SHP77 treated with DMSO at 0.1 percent for 48 hours (cell line): ENCODE measurements at regions not wholly inside any gene's neighbourhood (a gene's known extent, or its start where the extent isn't known, plus 50 kb on each side); places are given as distances from the start of the nearest gene placed in this dataset.
A peak's percentile ranks its signal among the peaks of the same experiment; 100 is the strongest.

Experiments
- DNase-seq: peaks from one replicate; lab custom pipeline; 2025; lab: John Stamatoyannopoulos, UW

GRCh38 chr6:140597181-140597580 lies 1222.7 kb upstream of the CITED2 start:
- no peak for DNase-seq

DNA sequence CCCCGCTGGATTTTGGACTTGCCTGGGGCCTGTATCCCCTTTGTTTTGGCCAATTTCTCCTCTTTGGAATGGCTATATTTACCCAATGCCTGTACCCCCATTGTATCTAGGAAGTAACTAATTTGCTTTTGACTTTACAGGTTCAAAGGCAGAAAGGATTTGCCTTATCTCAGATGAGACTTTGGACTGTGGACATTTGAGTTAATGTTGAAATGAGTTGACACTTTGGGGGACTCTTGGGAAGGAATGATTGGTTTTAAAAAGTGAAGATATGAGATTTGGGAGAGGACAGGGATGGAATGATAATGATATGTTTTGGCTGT lies 1220.3 kb upstream of the CITED2 start:
- DNase-seq, result no peak

- DNase-seq, result no peak
These were observed 1218.4 kb upstream of the CITED2 start for GRCh38 chr6:140592877-140593276.

GRCh38 chr6:140590641-140591040 lies 1216.2 kb upstream of the CITED2 start:
- no peak for DNase-seq

DNA sequence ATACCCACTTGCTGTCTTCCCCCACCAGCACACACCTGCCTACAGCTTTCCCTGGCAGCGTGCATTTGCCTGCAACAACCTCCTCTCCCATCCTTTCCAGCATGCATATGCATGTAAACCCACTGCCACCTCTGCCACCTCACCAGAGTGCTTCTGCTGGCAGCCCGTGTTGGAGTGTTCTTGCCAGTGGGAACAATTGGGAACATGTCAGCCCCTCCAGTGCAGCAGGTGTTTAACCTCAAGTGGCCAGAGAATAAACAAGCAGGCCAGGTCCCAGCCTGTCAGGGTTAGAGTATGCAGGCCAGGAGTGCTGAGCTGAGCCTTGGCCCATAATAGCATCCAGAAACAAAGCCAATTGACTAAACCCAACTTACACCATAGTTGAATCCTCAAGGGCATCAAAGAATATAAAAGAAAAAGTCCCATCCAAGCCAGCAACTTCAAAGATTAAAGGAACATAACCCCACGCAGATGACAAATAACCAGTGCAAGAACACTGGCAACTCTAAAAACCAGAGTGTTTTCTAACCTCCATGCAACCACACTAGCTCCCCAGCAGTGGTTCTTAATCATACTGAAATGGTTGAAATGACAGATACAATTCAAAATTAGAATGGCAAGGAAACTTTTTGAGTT lies 1212.1 kb upstream of the CITED2 start:
- peak; percentile 65 for DNase-seq

GRCh38 chr6:140581601-140582000 lies 1207.2 kb upstream of the CITED2 start:
- DNase-seq, result no peak

DNA sequence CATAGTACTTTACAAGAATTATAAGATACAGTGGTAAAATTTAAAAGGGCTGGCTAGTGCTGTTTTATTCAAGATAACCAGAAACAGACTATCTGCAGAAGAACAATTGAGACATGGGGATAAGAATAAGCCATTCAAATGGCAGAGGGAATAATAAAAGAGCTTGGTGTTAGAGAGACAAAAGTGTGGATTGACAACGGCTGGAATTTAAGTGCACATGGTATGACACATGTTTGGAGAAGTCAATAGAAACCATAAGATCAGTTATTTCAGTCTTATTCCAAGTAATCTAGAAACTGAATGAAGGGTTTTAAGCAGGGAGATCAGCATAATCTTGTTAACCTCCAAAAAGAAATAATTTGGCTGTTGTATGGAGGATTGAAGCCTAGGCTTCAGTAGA lies 1205.5 kb upstream of the CITED2 start:
- DNase-seq, result no peak

DNA sequence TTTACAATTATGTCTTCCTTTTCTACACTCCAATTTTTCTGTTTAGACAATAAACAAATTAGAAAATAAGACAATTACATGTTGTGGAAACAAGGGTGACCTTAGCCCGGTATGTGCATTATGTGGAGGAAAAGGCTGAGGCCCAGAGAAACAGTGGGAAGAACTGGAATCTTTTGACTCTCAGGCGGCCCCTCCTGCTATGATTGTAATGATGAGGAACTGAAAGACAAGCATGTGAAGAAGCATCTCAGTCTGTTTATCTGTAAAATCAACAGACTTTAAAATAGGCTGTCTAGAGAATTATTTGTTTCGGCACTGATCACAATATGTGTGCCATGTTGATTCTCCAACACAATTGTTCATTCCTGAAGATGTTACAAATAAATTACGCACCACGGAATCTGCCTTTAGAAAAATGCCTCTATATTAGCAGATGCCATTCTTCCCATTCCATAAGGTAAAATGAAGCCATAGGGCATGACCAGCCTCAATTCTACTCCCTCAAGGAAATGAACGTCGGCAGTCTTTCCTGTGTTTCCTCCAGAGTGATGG lies 1201.6 kb upstream of the CITED2 start:
- DNase-seq, result no peak

DNA sequence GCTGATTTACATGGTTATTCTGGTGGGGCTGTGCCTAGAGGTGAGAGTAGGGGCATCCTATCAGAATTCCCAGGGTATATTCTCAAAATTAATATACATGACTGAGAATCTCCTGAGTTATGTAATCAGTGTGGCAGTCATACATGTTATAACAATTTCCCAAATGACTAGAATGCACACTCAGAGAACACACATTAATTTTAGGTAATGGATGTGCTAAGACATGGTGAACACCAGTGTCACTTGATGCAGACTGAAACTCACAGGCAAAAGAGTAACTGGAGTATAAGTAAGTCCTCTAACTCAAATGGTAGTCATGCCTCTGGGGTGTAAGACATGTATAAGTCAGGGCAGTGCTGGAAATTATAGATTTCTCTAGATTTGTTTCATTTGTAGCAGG lies 1198.4 kb upstream of the CITED2 start:
- DNase-seq, result no peak

DNA sequence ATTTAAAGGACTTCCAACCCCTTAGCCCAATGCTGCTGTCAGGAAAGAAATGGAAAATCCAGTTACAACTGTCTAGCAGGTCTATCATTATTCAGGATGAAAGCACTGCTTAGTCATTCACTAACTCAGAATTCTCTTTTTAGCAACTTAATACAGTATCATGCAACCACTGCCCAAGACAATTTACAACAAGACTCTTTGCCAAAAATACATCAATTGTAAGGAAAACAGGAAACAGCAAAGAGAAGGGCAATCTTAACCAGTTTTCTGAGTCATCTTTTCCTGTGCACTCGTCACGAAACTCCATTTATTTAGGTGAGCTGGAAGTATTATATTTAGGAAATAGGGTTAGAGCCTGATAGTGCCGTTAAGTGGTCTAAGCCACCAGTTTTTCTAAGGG lies 1197.7 kb upstream of the CITED2 start:
- no peak for DNase-seq

- no peak for DNase-seq
These were observed 1196.7 kb upstream of the CITED2 start for GRCh38 chr6:140571145-140571544.

DNA sequence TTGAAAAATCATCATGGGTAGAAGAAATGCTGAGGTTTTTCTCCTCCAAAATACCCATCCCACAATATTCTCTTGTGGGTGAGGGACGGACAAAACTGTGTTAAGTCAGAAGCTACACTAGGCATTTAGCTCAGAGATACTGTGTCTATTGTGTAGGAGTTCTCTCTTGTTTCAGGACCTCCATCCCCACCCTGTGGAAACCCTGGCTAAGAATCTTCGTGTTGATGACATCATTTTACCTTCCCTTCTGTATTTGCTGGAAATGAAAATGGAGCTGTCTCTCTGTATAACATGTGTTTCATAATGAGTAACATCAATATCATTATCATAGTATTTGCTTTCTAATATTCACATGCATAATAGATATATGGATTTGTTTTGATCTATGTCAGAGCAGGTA lies 1193.0 kb upstream of the CITED2 start:
- no peak for DNase-seq

DNA sequence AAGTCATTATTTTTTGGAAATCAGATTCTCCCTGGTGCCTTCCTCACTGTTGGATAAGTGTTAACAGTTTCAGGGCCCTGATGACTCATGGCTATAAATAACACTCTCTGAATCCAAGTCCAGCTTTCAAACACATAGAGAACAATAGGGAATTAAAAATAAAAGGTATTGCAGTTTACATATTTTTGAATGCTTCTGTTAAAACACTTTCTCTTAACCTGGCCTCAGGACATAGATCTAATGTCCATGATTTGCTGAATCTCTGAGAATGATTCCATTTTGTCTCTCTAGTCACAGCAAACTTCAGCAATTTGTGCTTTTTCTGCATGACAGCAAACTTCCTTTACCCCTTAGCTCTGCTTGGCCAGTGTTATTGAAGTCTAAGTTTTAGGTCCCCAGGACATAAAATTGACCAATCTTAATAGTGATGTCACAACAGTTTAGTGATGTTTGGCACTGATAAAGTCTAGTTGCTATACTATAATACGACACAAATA lies 1192.4 kb upstream of the CITED2 start:
- DNase-seq, result no peak

DNA sequence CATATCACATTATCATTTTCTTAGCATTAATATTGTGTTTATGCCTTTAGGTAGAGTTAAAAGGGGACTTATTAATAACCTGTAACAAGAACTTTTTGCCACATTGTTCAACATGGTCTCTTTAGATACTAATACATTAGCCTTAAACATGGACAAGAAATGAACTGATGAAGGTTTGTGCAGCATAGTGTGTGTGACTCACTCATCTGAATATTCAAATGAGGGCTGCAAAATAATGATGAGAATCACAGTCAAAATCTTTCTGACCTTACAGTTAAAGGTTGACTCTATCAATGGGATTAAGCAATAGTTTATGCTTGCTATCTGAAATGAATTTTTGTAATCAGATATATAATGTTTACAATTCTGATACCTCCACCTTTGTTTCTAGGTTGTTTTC lies 1189.3 kb upstream of the CITED2 start:
- no peak for DNase-seq

DNA sequence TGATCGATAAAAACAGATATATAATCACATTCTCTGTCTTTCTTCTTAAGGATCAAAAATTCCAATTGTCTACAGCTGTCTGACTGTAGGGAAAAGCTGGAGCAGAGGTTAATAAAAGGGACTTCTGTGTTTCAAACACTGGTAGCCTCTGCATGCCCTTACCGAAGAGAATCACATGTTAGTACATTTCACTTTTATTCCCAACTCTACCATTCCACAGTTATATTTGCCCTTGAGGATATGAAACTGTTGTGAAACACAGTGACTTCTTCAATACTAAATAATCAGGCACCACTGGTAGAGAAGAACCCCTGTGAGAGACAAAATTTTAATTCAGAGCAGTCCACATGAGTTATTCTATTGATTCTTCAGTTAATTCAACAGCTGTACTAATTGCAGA lies 1187.3 kb upstream of the CITED2 start:
- DNase-seq, result no peak

DNA sequence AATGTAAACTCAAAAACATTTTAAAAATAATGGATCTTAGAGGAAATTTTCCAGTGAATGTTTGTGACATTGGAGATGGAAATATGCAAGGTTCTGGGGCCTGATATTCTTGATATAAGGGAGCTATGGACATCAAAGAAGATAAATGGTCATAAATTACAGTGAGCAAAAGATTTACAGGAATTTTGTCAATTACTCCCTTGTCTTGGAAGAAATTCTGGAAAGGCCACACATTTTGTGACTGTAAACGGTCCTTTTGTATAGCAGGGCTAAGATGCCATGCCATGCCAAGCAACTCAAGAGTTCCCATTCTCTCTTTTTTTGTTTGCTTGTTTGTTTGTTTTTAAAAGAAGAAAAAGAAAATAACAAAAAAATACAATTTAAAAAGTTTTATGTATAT lies 1186.2 kb upstream of the CITED2 start:
- no peak for DNase-seq

- DNase-seq, result no peak
These were observed 1185.0 kb upstream of the CITED2 start for GRCh38 chr6:140559458-140559857.

DNA sequence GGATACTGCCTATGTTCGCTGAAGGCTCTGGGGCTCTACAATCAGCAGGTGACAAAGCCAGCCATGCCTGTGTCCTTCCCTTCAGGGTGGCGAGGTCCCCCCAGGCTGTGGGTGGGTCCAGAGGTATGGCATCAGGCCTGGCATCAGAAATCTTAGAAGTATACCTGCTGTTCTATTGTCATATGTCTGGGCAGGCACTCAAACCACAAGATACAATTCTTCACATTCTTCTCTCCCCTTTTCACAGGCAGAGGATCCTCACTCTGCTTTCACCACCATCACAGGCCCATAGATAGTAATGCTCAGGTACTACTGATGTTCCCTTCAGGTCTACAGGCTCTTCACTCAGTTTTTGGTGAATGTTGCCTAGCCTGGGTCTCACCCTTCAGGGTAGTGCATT lies 1180.0 kb upstream of the CITED2 start:
- no peak for DNase-seq

- no peak for DNase-seq
These were observed 1173.9 kb upstream of the CITED2 start for GRCh38 chr6:140548366-140548765.

- DNase-seq, result no peak
These were observed 1172.2 kb upstream of the CITED2 start for GRCh38 chr6:140546640-140547039.

- DNase-seq, result no peak
These were observed 1170.0 kb upstream of the CITED2 start for GRCh38 chr6:140544431-140544830.

DNA sequence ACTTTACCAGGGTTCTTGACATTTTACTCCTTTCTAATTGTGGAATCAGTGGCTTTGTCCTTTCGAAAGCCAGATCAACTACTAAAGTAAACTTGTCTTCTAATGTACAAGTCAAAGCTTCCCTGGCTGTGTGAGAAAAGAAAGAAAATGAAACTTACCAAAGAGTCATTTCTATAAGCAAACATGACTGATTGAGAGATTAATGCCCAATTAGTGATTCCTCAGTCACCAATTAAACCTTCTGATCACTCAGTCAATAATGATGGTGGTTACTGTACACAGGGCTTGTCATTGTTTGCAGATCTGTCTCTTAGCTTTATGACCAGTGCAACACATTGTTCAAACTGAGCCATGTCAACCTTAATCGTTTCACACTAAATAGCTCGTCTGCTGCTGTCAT lies 1168.4 kb upstream of the CITED2 start:
- peak; percentile 35 for DNase-seq

DNA sequence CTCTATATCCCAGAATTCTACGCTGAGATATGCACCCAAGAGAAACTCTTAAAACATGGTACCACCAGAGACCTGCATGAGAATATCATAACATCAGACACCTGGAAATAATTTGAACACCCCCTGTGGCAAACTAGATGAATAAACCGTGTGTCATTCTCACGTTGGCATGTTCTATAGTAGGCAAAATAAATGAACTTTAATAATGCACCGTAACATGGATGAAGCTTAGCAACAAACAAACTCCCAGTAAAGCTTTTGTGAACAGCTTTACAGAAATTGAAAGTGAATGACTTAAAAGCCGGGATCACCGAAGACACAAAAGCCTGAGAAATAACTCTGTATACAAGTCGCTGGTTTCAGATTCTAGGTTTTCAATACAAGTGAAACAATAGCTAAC lies 1166.8 kb upstream of the CITED2 start:
- no peak for DNase-seq

- DNase-seq, result no peak
These were observed 1166.3 kb upstream of the CITED2 start for GRCh38 chr6:140540743-140541142.
